Adrenal gland (tissue), 5 donors: ENCODE measurements at regions not wholly inside any gene's neighbourhood (a gene's known extent, or its start where the extent isn't known, plus 50 kb on each side); places are given as distances from the start of the nearest gene placed in this dataset.

Source experiments
- CTCF ChIP-seq, 6 experiments: fragments of 450-650 bp in 4 of 6; fragments of 200-600 bp in 2 of 6; sonication (generic) in 1 of 6; IDR thresholded peaks; 1 replicate in 5 of 6; 2 replicates in 1 of 6; pipeline versions ENCODE4 v1.5.1 to v1.8.0; 2016 to 2021; ENCODE audit warnings: antibody characterized with exemption in 6 of 6, mild to moderate bottlenecking in 2 of 6, moderate library complexity in 1 of 6
- POLR2A ChIP-seq, 2 donors: fragments of 450-650 bp; IDR thresholded peaks; one replicate each; pipeline ENCODE4 v1.6.1; 2017; ENCODE audit warnings: antibody characterized with exemption in 2 of 2, mild to moderate bottlenecking in 2 of 2, moderate library complexity in 1 of 2
- donor health status: DM: no; HTN: no; CAD: no.

GRCh38 chrX:109940411-109940810 lies 62.5 kb upstream of the TMEM164 start:
- no peak for TF ChIP-seq CTCF (IDR thresholded peaks at IDR 0.05)
- no peak for TF ChIP-seq POLR2A (IDR thresholded peaks at IDR 0.05)
